Osteocyte (in vitro differentiated cells): ENCODE measurements at regions not wholly inside any gene's neighbourhood (a gene's known extent, or its start where the extent isn't known, plus 50 kb on each side); places are given as distances from the start of the nearest gene placed in this dataset.

Source experiments
- DNase-seq: peaks from one replicate; pipeline ENCODE4 v3.0.0; 2021; ENCODE audit warnings: mixed read lengths; ENCODE audit not compliant: unreplicated experiment; ENCODE audit errors: extremely low spot score
- H3K27ac Mint-ChIP-seq: one replicate; pipeline ENCODE4 v1.8.0; 2021; ENCODE audit warnings: mild to moderate bottlenecking, mixed read lengths; ENCODE audit not compliant: unreplicated experiment
- H3K27me3 Mint-ChIP-seq: one replicate; pipeline ENCODE4 v1.8.0; 2021; ENCODE audit warnings: mixed read lengths; ENCODE audit not compliant: unreplicated experiment
- H3K36me3 Mint-ChIP-seq: one replicate; pipeline ENCODE4 v1.8.0; 2021; ENCODE audit warnings: mixed read lengths; ENCODE audit not compliant: unreplicated experiment
- H3K4me1 Mint-ChIP-seq: one replicate; pipeline ENCODE4 v1.8.0; 2021; ENCODE audit warnings: mixed read lengths; ENCODE audit not compliant: unreplicated experiment
- H3K4me3 Mint-ChIP-seq: one replicate; pipeline ENCODE4 v1.8.0; 2021; ENCODE audit warnings: mild to moderate bottlenecking, moderate library complexity, mixed read lengths; ENCODE audit not compliant: unreplicated experiment
- H3K9me3 Mint-ChIP-seq: one replicate; pipeline ENCODE4 v1.8.0; 2021; ENCODE audit warnings: mixed read lengths; ENCODE audit not compliant: unreplicated experiment
- CTCF ChIP-seq: fragments of 200-600 bp; sonication (generic); IDR thresholded peaks from 2 replicates; pipeline ENCODE4 v1.5.0; 2021; ENCODE audit warnings: antibody characterized with exemption, mild to moderate bottlenecking, moderate library complexity

GRCh38 chr9:28050046-28050445 is 476.8 kb upstream of the C9orf72 start:
- no peak for DNase-seq
- H3K36me3 Mint-ChIP-seq: no peaks in the 10 kb centered on the region

GRCh38 chr9:28050941-28051340 is 477.7 kb upstream of the C9orf72 start:
- no peaks in the 10 kb centered on the region for H3K36me3 Mint-ChIP-seq
- H3K4me3 Mint-ChIP-seq: no peak overlapping the region
- no peak for DNase-seq
- H3K27ac Mint-ChIP-seq: no peak overlapping the region
- TF ChIP-seq CTCF: no peak
- no peaks in the 10 kb centered on the region for H3K9me3 Mint-ChIP-seq
- H3K27me3 Mint-ChIP-seq: no peaks in the 10 kb centered on the region
- H3K4me1 Mint-ChIP-seq: peaks cover 6% of the 10 kb centered on the region

More at GRCh38 chr9:28050046-28050445, 476.8 kb upstream of the C9orf72 start:
- peaks cover 6% of the 10 kb centered on the region for H3K4me1 Mint-ChIP-seq
- H3K9me3 Mint-ChIP-seq: no peaks in the 10 kb centered on the region
- H3K27ac Mint-ChIP-seq: no peak overlapping the region
- no peaks in the 10 kb centered on the region for H3K27me3 Mint-ChIP-seq
- no peak overlapping the region for H3K4me3 Mint-ChIP-seq
- TF ChIP-seq CTCF: no peak

- no peaks in the 10 kb centered on the region for H3K9me3 Mint-ChIP-seq
- DNase-seq: no peak
- TF ChIP-seq CTCF: no peak
- H3K36me3 Mint-ChIP-seq: no peaks in the 10 kb centered on the region
- H3K27me3 Mint-ChIP-seq: no peaks in the 10 kb centered on the region
- peaks cover 6% of the 10 kb centered on the region for H3K4me1 Mint-ChIP-seq
- H3K4me3 Mint-ChIP-seq: no peak overlapping the region
- H3K27ac Mint-ChIP-seq: no peak overlapping the region
Observed at GRCh38 chr9:28051559-28052503, 478.6 kb upstream of the C9orf72 start.

GRCh38 chr9:28053096-28053777 is 480.0 kb upstream of the C9orf72 start:
- Mint-ChIP-seq H3K9me3 (peaks cover 7% of the 10 kb centered on the region), H3K27me3 (no peaks in the 10 kb centered on the region), H3K36me3 (no peaks in the 10 kb centered on the region), H3K4me3 (no peak overlapping the region), H3K4me1 (peaks cover 6% of the 10 kb centered on the region), H3K27ac (no peak overlapping the region)
- no peak for TF ChIP-seq CTCF
- no peak for DNase-seq

GRCh38 chr9:28056006-28056405 is 482.7 kb upstream of the C9orf72 start:
- TF ChIP-seq CTCF: no peak
- DNase-seq: no peak
- H3K36me3 Mint-ChIP-seq: no peaks in the 10 kb centered on the region
- no peaks in the 10 kb centered on the region for H3K27me3 Mint-ChIP-seq
- H3K4me1 Mint-ChIP-seq: peaks cover 6% of the 10 kb centered on the region
- H3K4me3 Mint-ChIP-seq: no peak overlapping the region
- no peak overlapping the region for H3K27ac Mint-ChIP-seq
- H3K9me3 Mint-ChIP-seq: peaks cover 10% of the 10 kb centered on the region
